NOMO-1 (cell line): ENCODE measurements at regions not wholly inside any gene's neighbourhood (a gene's known extent, or its start where the extent isn't known, plus 50 kb on each side); places are given as distances from the start of the nearest gene placed in this dataset.

Experiments used
- DNase-seq, 2 experiments: peaks; one replicate each; lab custom pipeline; 2025; ENCODE audit not compliant: unreplicated experiment in 2 of 2; lab: John Stamatoyannopoulos, UW

GRCh38 chr18:40624959-40625358 is 1330.1 kb upstream of the PIK3C3 start:
- no peak for DNase-seq

GRCh38 chr18:40613721-40614120 is 1341.3 kb upstream of the PIK3C3 start:
- no peak for DNase-seq

- DNase-seq, result no peak
Measured at GRCh38 chr18:40612356-40612755, 1342.7 kb upstream of the PIK3C3 start.

GRCh38 chr18:40608226-40608625 is 1346.8 kb upstream of the PIK3C3 start:
- no peak for DNase-seq

DNA sequence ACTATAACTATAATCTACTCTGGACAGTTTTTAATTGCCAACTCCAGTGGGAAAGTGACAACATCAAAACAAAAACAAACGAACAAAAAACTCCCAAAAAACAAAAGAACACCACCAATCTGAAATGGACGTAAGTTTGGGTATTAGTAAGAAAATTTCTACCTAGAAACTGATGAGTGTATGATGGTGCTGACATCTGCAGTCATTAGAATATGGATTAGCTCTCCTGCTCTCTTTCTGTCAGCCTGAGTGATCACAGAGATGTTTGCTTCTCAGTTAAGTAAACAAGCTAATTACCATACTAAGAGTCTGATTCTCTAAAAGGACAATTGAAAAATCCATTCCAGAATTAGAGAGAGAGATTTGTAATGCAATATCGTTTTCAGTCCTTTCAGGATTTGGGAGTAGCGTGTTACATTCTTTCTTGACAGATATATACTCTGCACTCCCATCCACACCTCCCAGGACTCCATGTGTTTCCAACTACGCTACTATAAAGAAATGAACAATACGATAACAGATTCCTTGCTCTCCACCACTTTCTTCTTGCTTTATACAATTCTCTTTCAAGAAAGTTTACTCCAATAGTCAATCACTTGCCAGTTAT is 1347.4 kb upstream of the PIK3C3 start:
- no peak for DNase-seq

GRCh38 chr18:40606996-40607395 is 1348.0 kb upstream of the PIK3C3 start:
- DNase-seq, result no peak

GRCh38 chr18:40583671-40584070 is 1371.4 kb upstream of the PIK3C3 start:
- no peak for DNase-seq

- DNase-seq, result no peak
Measured at GRCh38 chr18:40582105-40582504, 1372.9 kb upstream of the PIK3C3 start.

DNA sequence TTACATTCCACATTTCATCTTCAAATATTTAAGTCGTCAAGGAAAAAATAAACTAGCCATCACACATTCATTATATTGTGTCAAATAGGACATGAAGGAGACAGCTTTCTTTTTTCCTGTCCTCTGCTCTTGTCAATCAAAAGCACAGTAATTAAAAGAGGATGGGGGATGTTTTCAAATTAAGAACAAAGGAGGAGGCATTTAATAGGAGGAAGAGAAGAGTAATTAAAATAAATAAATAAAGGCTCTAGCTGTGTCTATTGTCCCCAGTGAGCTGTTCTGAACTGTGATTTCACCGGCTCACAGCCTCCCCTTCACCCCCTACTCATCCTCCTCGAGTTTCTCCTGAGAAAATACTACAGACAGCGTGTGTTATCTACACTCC is 1377.1 kb upstream of the PIK3C3 start:
- DNase-seq, result no peak

GRCh38 chr18:40577239-40577980 is 1377.6 kb upstream of the PIK3C3 start:
- DNase-seq, result no peak

DNA sequence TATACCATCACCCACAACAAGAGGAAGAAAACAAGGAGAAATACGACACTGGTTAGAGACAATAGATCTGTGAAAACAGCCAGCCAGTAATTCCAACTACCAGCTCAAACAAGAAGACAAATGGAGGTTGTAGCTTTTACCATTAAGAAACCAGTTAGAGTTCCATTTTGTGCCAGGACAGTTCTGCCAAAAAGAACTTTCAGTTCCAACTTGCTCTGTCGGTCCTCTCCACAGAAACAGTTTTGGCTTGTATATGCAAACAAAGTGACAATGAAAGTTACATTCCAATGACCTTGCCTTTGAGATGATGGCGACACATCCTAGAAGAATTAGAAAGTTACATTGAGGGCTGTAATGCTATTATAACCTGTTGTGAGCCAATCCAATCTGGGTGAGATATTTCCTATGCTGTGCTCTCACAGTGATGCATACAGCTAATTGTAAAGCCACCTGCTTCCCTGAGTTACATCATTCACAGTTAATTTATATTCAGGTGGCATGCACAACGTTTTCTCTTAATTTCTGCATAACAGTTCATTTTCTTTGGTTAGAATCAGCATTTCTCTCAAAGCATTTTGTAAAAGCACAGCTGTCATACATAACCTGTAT is 1378.4 kb upstream of the PIK3C3 start:
- DNase-seq, result no peak

DNA sequence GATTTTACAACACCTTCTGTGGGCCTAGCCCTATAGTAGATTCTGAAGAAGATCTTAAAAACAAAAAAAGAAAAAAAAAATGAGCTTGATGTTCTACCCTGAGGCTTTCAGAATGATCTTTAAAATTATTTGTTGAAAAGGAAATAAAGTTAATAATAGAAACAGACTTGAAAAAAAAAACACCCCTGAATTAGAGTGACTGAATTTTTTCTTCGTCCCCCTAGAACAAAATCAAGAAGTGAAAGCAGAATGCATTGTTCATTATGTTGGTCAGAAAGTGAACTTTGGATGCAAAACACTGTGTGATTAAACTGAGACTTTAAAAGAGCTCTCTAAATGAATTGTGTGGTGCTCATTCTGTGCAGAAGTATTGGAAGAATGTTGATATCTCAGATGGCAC is 1384.4 kb upstream of the PIK3C3 start:
- no peak for DNase-seq

DNA sequence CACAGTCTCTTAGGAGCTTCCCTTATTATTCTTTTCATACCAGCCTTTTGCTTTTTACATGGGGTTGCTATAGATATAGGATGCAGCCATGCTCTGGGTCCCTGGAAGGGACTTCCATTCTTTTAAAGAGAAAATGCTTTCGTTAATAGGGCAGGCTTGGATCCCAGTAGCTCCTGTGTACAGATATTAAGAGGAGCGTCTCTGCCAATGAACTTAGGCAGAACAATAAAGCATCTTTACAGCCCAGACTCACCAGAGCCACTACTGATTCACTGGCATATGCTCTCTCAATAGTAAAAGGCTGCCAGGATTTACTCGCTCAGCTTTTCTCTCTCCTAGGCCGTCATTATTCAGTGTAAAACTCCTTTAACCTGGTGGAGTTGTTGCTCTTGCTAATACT is 1385.4 kb upstream of the PIK3C3 start:
- DNase-seq, result no peak

GRCh38 chr18:40566510-40566844 is 1388.6 kb upstream of the PIK3C3 start:
- DNase-seq, result no peak

DNA sequence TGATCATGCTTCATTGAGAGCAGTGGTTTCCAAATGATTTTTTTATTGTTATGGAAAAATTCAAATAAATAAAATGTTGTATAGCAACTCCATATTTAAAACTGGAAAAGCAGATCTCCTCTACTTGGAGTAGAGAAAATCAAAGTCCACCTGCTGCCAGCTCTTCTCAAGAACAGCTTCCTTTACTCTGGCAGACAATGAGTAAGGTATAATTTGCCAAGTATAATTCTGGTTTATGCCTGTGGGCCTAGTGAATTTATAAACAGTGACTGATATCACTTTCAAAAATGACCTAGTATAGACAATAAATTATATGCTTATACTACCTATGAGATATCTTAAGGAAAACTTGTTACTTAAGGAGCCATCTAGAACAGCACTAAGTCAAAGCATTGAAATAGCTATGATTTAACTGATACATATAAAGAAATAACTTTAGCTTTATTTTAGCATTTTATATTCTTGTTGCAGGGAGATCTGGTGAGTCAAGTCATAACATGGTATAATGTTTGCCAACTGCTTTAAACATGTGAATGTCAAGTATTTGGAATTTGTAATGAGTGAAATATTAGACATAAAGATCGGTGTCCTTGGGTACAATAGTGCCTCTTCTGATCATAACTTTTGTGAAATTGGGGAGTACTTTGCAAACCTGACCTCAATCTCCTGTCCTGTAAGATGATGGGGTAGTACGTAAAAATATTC is 1389.1 kb upstream of the PIK3C3 start:
- no peak for DNase-seq

- no peak for DNase-seq
Measured at GRCh38 chr18:40559556-40559955, 1395.5 kb upstream of the PIK3C3 start.

- no peak for DNase-seq
Measured at GRCh38 chr18:40558706-40559392, 1396.2 kb upstream of the PIK3C3 start.

- DNase-seq, result no peak
Measured at GRCh38 chr18:40555914-40556313, 1399.1 kb upstream of the PIK3C3 start.

DNA sequence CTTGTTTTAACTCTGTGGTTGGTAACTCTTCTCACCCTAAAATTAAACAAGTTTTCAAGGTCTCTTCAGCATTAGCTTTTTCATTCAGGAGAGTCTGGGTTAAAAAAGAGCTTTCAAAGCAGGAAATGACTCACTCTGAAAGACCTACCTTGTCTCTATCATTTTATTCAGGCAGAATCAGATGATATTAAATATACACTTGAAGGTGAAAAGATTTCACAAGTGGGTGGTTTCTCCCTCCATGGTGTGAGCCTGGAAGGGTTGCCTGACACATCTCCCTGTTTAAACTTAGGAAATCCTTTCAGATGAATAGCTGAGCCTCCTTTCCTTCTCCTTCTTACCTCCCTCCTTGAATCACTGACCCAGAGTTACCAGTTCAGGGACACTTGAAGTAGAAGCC is 1402.0 kb upstream of the PIK3C3 start:
- no peak for DNase-seq

- DNase-seq, result no peak
Measured at GRCh38 chr18:40546875-40547274, 1408.2 kb upstream of the PIK3C3 start.

- no peak for DNase-seq
Measured at GRCh38 chr18:40534723-40535122, 1420.3 kb upstream of the PIK3C3 start.
